ENCODE measurements at regions not wholly inside any gene's neighbourhood (a gene's known extent, or its start where the extent isn't known, plus 50 kb on each side); places are given as distances from the start of the nearest gene placed in this dataset.

DNA sequence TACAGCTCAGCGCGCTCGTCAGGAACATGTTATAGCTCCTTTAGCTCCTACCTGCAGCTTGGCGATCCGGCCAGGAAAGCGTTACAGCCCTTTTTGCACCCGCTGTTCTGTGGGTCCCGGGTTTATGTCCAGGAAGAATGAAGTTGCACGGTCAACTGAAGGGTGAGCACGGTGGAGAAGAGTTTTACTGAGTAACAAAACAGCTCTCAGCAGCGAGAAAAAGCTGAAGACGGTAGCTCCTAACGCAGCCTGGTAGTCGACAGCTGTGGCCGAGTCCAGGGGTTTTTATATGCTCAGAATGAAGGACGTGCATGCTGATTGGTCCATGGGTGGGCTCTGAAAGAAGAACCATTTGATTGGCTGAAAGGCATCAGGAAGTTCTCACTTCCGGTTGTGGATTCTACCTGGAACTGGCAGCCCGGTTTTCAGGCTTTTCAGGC lies 1830.1 kb upstream of the NUDT12 start:
- Histone ChIP-seq H3K4me3 (no peak overlapping the region), H4K20me1 (ENCODE audit: insufficient read depth, poor library complexity, severe bottlenecking) (no peaks in the 10 kb centered on the region), H3K79me2 (no peaks in the 10 kb centered on the region), H3K4me2 (no peak overlapping the region), H3K36me3 (replicated peaks; ENCODE audit: insufficient read depth, low read depth) (no peaks in the 10 kb centered on the region), H2AFZ (no peak overlapping the region), H3K9me2 (replicated peaks; ENCODE audit: insufficient read depth) (no peaks in the 10 kb centered on the region), H3K9me3 (ENCODE audit: low read depth) (no peaks in the 10 kb centered on the region), H3K27me3 (no peaks in the 10 kb centered on the region), H3K27ac (no peak overlapping the region), H3K4me1 (ENCODE audit: insufficient read depth) (no peaks in the 10 kb centered on the region)
- WGBS (ENCODE audit: low lambda C conversion rate, missing lambda C conversion rate) = 95% methylated on average over 18 of the region's 18 CpGs
- TF ChIP-seq EZH2phosphoT487 (IDR thresholded peaks at IDR 0.05; ENCODE audit: low read depth, severe bottlenecking, unreplicated experiment) (no peak), EZH2 (IDR thresholded peaks at IDR 0.05; ENCODE audit: borderline replicate concordance) (no peak)
- TF ChIP-seq, protein P1, sequence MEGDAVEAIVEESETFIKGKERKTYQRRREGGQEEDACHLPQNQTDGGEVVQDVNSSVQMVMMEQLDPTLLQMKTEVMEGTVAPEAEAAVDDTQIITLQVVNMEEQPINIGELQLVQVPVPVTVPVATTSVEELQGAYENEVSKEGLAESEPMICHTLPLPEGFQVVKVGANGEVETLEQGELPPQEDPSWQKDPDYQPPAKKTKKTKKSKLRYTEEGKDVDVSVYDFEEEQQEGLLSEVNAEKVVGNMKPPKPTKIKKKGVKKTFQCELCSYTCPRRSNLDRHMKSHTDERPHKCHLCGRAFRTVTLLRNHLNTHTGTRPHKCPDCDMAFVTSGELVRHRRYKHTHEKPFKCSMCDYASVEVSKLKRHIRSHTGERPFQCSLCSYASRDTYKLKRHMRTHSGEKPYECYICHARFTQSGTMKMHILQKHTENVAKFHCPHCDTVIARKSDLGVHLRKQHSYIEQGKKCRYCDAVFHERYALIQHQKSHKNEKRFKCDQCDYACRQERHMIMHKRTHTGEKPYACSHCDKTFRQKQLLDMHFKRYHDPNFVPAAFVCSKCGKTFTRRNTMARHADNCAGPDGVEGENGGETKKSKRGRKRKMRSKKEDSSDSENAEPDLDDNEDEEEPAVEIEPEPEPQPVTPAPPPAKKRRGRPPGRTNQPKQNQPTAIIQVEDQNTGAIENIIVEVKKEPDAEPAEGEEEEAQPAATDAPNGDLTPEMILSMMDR (IDR thresholded peaks at IDR 0.05; ENCODE audit: poor library complexity) = no peak
- no peak for DNase-seq (ENCODE audit: low spot score)

DNA sequence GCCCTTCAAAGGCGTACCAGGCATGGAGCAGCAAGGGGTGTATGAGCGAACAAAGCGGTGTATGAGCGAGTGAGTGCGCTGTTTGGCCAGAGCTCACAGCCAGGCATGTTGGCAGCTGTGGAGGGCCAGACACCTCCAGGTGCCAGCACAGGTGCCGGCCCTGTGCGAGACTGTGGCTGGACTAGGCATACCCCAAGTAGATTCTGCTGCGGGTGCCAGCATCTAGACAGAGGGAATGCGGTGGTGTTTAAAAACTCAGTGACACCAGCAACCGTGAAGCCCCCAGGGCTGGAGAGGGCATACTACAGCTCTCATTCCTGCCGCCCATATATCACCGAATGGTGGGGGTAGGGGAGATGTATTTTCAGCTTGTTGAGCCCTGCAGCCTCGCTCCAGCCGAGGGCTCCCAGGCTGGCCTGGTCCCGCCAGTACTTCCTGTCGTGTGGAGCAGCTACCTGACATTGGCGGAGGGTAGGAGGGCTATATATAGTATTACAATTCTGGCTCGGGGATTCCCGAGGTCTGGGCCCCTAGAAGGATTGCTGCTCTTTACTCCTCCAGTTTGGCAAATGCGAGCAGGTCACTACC lies 1829.6 kb upstream of the NUDT12 start:
- TF ChIP-seq, protein P1 (IDR thresholded peaks at IDR 0.05; ENCODE audit: poor library complexity) = no peak
- TF ChIP-seq EZH2phosphoT487 (IDR thresholded peaks at IDR 0.05; ENCODE audit: low read depth, severe bottlenecking, unreplicated experiment) (no peak), EZH2 (IDR thresholded peaks at IDR 0.05; ENCODE audit: borderline replicate concordance) (no peak)
- H2AFZ ChIP-seq = no peak overlapping the region
- H3K4me1 ChIP-seq (ENCODE audit: insufficient read depth) = no peaks in the 10 kb centered on the region
- H4K20me1 ChIP-seq (ENCODE audit: insufficient read depth, poor library complexity, severe bottlenecking) = no peaks in the 10 kb centered on the region
- no peaks in the 10 kb centered on the region for H3K79me2 ChIP-seq
- no peaks in the 10 kb centered on the region for H3K27me3 ChIP-seq
- H3K36me3 ChIP-seq (replicated peaks; ENCODE audit: insufficient read depth, low read depth) = no peaks in the 10 kb centered on the region
- WGBS (ENCODE audit: low lambda C conversion rate, missing lambda C conversion rate) = 97% methylated on average over 20 of the region's 20 CpGs
- DNase-seq (ENCODE audit: low spot score) = no peak
- H3K27ac ChIP-seq = no peak overlapping the region
- H3K9me2 ChIP-seq (replicated peaks; ENCODE audit: insufficient read depth) = no peaks in the 10 kb centered on the region
- no peaks in the 10 kb centered on the region for H3K9me3 ChIP-seq (ENCODE audit: low read depth)
- H3K4me3 ChIP-seq = no peak overlapping the region
- H3K4me2 ChIP-seq = no peak overlapping the region

DNA sequence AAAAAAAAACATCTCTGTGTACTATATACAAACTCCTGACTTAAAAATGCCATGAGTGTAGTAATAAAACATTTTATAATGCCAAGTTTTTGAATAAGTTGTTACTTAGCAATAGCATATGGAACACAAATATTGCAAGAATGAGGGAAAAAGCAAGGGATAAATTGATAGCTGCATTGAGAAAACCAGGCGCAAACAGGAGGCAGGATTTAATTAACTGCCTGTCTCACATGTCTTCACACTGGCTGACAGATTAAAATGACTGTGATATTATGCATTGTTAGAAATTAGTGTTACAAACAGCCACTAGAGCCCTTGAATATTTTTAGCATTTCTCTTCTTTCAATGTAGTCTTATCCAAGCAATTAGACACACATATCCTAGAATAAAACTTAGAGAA lies 1817.5 kb upstream of the NUDT12 start:
- Histone ChIP-seq H3K36me3 (replicated peaks; ENCODE audit: insufficient read depth, low read depth) (no peaks in the 10 kb centered on the region), H4K20me1 (ENCODE audit: insufficient read depth, poor library complexity, severe bottlenecking) (no peaks in the 10 kb centered on the region), H2AFZ (no peak overlapping the region), H3K27me3 (no peaks in the 10 kb centered on the region), H3K4me1 (ENCODE audit: insufficient read depth) (no peaks in the 10 kb centered on the region), H3K4me2 (no peak overlapping the region), H3K79me2 (no peaks in the 10 kb centered on the region), H3K9me3 (ENCODE audit: low read depth) (no peaks in the 10 kb centered on the region), H3K9me2 (replicated peaks; ENCODE audit: insufficient read depth) (no peaks in the 10 kb centered on the region), H3K27ac (no peak overlapping the region), H3K4me3 (no peak overlapping the region)
- no peak for DNase-seq (ENCODE audit: low spot score)
- TF ChIP-seq EZH2 (IDR thresholded peaks at IDR 0.05; ENCODE audit: borderline replicate concordance) (no peak), EZH2phosphoT487 (IDR thresholded peaks at IDR 0.05; ENCODE audit: low read depth, severe bottlenecking, unreplicated experiment) (no peak)
- TF ChIP-seq, protein P1 (IDR thresholded peaks at IDR 0.05; ENCODE audit: poor library complexity) = no peak
- 100% methylated on average over 1 of the region's 1 CpG for WGBS (ENCODE audit: low lambda C conversion rate, missing lambda C conversion rate)
